ENCODE measurements at regions not wholly inside any gene's neighbourhood (a gene's known extent, or its start where the extent isn't known, plus 50 kb on each side); places are given as distances from the start of the nearest gene placed in this dataset.

DNA sequence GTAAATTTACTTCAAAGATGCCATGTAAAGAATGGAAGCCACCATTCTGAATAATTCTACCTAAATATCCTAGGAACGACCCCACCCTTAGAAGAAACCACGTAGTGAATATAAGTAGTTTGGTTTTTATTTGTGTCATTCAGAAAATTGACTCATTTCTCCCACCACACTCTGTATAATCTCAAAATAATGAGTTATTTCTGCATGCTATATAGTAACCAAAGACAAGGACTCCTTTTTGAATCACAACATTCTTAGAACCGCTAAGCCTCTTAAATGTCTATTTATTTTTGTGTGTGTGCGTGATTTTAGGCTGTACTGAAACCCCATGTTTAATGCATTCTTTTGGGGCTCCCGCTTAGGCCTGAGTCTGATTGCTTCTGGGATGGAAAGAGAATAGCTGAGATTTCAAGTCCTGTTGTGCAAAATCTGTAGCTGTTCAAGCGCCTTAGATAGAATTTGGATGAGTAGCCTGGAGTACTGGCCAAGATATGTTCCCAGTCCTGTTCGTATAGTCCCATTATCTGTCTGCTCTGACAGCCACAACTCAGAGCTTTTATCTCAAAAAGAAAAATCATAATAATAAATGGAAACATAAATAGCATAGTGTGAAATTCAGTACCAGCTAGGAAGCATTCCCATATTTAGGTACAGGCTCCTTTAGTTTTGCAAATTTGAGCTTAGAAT lies 532.4 kb upstream of the NBEA start:
- TF ChIP-seq, protein P1, sequence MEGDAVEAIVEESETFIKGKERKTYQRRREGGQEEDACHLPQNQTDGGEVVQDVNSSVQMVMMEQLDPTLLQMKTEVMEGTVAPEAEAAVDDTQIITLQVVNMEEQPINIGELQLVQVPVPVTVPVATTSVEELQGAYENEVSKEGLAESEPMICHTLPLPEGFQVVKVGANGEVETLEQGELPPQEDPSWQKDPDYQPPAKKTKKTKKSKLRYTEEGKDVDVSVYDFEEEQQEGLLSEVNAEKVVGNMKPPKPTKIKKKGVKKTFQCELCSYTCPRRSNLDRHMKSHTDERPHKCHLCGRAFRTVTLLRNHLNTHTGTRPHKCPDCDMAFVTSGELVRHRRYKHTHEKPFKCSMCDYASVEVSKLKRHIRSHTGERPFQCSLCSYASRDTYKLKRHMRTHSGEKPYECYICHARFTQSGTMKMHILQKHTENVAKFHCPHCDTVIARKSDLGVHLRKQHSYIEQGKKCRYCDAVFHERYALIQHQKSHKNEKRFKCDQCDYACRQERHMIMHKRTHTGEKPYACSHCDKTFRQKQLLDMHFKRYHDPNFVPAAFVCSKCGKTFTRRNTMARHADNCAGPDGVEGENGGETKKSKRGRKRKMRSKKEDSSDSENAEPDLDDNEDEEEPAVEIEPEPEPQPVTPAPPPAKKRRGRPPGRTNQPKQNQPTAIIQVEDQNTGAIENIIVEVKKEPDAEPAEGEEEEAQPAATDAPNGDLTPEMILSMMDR (IDR thresholded peaks at IDR 0.05; ENCODE audit: low read depth, low read length): no peak
- no peak for DNase-seq (ENCODE audit: low read depth in 2 of 2)
- no peak overlapping the region for H3K4me3 ChIP-seq (replicated peaks in 1 of 2; ENCODE audit: low read depth in 2 of 2, low read length in 2 of 2)

DNA sequence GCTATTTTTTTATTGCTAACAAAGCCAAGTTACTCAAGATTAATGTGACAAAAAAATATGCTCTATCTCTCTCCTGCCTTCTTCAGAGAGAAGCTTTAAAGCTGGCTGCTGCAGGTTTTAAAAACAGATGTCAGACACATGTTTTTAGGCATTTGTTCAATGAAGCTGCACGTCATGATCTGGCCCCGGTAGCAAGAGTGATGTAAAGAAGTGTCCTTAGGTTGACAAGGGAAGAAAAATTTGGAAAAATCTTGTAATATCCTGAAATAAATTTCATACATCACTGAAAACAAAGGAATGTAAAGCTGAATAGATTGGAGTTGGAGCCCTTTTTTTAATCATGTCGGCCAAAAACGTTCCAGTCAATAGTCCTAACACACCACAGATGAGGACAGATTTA lies 531.4 kb upstream of the NBEA start:
- H3K4me3 ChIP-seq (replicated peaks in 1 of 2; ENCODE audit: low read depth in 2 of 2, low read length in 2 of 2): no peak overlapping the region
- peak in 1 of 2 donors; percentile 54 for DNase-seq (ENCODE audit: low read depth in 2 of 2)
- TF ChIP-seq, protein P1 (IDR thresholded peaks at IDR 0.05; ENCODE audit: low read depth, low read length): no peak

DNA sequence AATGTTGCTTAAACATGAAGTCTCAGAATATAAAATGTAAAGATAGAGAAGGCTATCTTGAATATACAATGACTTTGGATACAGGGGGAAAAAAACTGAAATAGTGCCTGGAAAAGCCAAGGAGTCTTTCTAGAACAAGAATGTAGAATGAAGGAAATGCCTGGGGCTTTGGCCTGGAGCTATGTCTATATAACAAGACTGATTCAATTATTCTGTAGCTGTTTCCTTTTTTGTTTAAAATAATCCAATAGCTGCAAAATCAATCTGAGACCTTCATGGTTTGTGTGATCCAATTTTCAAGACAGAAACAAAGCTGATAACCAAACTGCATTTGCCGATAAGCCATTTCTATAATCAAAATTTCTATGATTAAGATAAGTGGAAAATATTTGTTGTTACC lies 530.9 kb upstream of the NBEA start:
- TF ChIP-seq, protein P1 (IDR thresholded peaks at IDR 0.05; ENCODE audit: low read depth, low read length): no peak
- DNase-seq (ENCODE audit: low read depth in 2 of 2): no peak
- H3K4me3 ChIP-seq (replicated peaks in 1 of 2; ENCODE audit: low read depth in 2 of 2, low read length in 2 of 2): no peak overlapping the region

DNA sequence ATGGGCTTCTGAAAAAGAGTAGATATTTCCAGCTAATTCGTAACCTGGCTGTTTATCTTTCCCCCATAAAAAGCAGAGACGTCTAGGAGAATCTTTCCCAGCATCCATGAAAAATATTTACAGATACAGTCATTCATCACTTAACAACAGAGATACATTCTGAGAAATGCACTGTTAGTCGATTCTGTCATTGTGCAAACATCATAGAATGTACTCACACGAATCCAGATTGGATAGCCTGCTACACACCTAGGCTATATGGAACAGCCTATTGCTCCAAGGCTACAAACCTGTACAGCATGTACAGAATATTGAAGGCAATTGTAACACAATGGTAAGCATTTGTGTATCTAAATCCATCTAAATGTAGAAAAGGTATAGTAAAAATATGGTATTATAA lies 530.2 kb upstream of the NBEA start:
- no peak overlapping the region for H3K4me3 ChIP-seq (replicated peaks in 1 of 2; ENCODE audit: low read depth in 2 of 2, low read length in 2 of 2)
- TF ChIP-seq, protein P1 (IDR thresholded peaks at IDR 0.05; ENCODE audit: low read depth, low read length): no peak
- DNase-seq (ENCODE audit: low read depth in 2 of 2): no peak

DNA sequence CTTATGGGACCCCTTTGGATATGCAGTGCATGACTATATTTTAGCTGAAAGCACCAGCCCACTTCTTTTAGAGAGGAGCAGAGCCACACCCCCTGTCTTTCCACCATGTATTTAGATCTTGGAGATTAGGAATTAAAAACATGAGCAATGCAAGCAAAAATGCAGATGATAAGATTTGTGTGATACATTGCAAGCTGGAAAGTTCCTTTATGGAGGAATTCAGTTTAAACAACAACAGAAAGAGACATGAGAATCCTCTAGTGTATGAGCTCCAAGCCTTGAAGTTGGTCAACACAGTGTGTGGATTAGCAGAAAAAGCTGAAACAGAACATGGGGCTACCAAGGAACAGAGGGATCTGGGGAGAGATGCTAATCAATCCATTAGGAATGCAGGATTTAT lies 529.8 kb upstream of the NBEA start:
- H3K4me3 ChIP-seq (replicated peaks in 1 of 2; ENCODE audit: low read depth in 2 of 2, low read length in 2 of 2): no peak overlapping the region
- no peak for DNase-seq (ENCODE audit: low read depth in 2 of 2)
- TF ChIP-seq, protein P1 (IDR thresholded peaks at IDR 0.05; ENCODE audit: low read depth, low read length): no peak

DNA sequence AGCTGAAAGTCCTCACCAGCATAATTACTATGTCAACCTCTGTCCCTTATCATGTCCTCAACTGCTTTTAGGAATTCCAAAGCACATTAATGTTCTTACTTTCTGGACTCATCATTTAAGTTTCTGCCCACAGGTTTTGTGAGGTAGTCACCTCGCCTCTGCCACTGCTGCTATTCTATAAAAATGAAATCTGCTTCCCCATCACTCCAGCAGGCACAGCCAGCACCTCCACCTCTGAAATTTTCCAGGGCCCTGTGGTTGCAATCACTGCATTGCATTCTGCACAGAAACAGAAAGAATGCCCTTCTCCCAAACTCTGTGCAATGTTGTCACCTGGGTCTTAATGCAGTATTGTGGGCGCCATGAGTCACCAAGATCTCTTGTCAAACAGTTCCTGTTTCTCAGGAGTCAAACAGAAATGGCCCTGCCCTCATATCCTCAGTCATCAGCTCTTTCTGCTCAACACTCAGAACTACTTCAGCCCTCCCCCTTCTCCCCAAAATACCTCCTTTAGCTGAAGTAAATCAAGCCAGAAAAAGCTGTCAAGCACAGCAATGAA lies 529.2 kb upstream of the NBEA start:
- peak; percentile 24 to 41 for DNase-seq (ENCODE audit: low read depth in 2 of 2)
- H3K4me3 ChIP-seq (replicated peaks in 1 of 2; ENCODE audit: low read depth in 2 of 2, low read length in 2 of 2): no peak overlapping the region
- TF ChIP-seq, protein P1 (IDR thresholded peaks at IDR 0.05; ENCODE audit: low read depth, low read length): no peak

All from cardiac fibroblast (primary cell).